Neural cell (in vitro differentiated cells): ENCODE measurements at regions not wholly inside any gene's neighbourhood (a gene's known extent, or its start where the extent isn't known, plus 50 kb on each side); places are given as distances from the start of the nearest gene placed in this dataset.

ENCODE experiments used
- EP300 ChIP-seq: fragments of 450-650 bp; conservative IDR thresholded peaks from 2 replicates; pipeline ENCODE4 v1.6.1; 2014; ENCODE audit warnings: antibody characterized with exemption, mild to moderate bottlenecking, moderate library complexity; ENCODE audit not compliant: poor library complexity, severe bottlenecking
- EZH2 ChIP-seq: fragments of 200-600, 300-800 bp; shearing (Covaris generic), sonication (generic); IDR thresholded peaks from 2 replicates; pipeline ENCODE4 v1.6.1; 2014; ENCODE audit warnings: antibody characterized with exemption, low read length, borderline replicate concordance, mild to moderate bottlenecking; ENCODE audit not compliant: insufficient read depth, poor library complexity, severe bottlenecking
- MXI1 ChIP-seq: fragments of 450-650 bp; conservative IDR thresholded peaks from 2 replicates; pipeline ENCODE4 v1.6.1; 2014; ENCODE audit warnings: antibody characterized with exemption, mild to moderate bottlenecking; ENCODE audit not compliant: poor library complexity, severe bottlenecking
- POLR2AphosphoS5 ChIP-seq: IDR thresholded peaks from 2 replicates; pipeline ENCODE4 v1.6.1; 2012
- RAD21 ChIP-seq: fragments of 450-650 bp; conservative IDR thresholded peaks from 2 replicates; pipeline ENCODE4 v1.6.1; 2014; ENCODE audit warnings: antibody characterized with exemption, mild to moderate bottlenecking, moderate library complexity
- TF ChIP-seq, protein P1 (sequence below): fragments of 450-650 bp; IDR thresholded peaks from 2 replicates; pipeline ENCODE4 v1.5.1; 2014; ENCODE audit warnings: antibody characterized with exemption, mild to moderate bottlenecking, moderate library complexity; ENCODE audit not compliant: poor library complexity, severe bottlenecking
- TF ChIP-seq, protein P2 (sequence below): IDR thresholded peaks from 2 replicates; pipeline ENCODE4 v1.6.1; 2012; ENCODE audit warnings: borderline replicate concordance

DNA sequence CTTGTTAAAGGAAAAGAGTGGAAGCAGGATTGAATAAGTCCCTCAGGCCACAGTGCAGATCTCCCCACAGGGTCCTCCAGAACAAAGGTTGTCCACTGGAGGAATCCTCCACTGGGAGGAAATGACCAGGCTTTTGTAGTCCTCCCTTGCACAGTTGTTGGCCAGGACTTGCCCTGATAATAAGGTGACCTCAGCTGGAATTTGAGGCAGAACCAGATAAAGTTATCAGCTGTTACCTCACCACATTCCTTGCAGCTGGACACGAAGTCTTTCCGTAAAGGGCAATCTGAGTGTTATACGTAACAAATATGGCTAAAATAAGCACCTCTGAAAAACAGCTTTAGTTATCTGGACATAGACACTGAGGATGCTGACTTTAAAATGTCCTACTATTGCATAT lies 83.5 kb upstream of the NAALADL2 start:
- TF ChIP-seq EZH2 (no peak), POLR2AphosphoS5 (no peak), RAD21 (no peak), MXI1 (no peak), EP300 (no peak)
- TF ChIP-seq, protein P1, sequence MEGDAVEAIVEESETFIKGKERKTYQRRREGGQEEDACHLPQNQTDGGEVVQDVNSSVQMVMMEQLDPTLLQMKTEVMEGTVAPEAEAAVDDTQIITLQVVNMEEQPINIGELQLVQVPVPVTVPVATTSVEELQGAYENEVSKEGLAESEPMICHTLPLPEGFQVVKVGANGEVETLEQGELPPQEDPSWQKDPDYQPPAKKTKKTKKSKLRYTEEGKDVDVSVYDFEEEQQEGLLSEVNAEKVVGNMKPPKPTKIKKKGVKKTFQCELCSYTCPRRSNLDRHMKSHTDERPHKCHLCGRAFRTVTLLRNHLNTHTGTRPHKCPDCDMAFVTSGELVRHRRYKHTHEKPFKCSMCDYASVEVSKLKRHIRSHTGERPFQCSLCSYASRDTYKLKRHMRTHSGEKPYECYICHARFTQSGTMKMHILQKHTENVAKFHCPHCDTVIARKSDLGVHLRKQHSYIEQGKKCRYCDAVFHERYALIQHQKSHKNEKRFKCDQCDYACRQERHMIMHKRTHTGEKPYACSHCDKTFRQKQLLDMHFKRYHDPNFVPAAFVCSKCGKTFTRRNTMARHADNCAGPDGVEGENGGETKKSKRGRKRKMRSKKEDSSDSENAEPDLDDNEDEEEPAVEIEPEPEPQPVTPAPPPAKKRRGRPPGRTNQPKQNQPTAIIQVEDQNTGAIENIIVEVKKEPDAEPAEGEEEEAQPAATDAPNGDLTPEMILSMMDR: no peak
- TF ChIP-seq, protein P2, sequence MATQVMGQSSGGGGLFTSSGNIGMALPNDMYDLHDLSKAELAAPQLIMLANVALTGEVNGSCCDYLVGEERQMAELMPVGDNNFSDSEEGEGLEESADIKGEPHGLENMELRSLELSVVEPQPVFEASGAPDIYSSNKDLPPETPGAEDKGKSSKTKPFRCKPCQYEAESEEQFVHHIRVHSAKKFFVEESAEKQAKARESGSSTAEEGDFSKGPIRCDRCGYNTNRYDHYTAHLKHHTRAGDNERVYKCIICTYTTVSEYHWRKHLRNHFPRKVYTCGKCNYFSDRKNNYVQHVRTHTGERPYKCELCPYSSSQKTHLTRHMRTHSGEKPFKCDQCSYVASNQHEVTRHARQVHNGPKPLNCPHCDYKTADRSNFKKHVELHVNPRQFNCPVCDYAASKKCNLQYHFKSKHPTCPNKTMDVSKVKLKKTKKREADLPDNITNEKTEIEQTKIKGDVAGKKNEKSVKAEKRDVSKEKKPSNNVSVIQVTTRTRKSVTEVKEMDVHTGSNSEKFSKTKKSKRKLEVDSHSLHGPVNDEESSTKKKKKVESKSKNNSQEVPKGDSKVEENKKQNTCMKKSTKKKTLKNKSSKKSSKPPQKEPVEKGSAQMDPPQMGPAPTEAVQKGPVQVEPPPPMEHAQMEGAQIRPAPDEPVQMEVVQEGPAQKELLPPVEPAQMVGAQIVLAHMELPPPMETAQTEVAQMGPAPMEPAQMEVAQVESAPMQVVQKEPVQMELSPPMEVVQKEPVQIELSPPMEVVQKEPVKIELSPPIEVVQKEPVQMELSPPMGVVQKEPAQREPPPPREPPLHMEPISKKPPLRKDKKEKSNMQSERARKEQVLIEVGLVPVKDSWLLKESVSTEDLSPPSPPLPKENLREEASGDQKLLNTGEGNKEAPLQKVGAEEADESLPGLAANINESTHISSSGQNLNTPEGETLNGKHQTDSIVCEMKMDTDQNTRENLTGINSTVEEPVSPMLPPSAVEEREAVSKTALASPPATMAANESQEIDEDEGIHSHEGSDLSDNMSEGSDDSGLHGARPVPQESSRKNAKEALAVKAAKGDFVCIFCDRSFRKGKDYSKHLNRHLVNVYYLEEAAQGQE: no peak
